ENCODE measurements at regions not wholly inside any gene's neighbourhood (a gene's known extent, or its start where the extent isn't known, plus 50 kb on each side); places are given as distances from the start of the nearest gene placed in this dataset.
"Not testable (repeated sequence)": the region's sequence is repeated elsewhere in the genome, so short reads cannot be mapped to it uniquely, and the experiment has no call there.

- H3K27ac ChIP-seq, result no peak overlapping the region
Observed at GRCh38 chr9:26789959-26790358, 102.6 kb downstream of the CAAP1 start.

DNA sequence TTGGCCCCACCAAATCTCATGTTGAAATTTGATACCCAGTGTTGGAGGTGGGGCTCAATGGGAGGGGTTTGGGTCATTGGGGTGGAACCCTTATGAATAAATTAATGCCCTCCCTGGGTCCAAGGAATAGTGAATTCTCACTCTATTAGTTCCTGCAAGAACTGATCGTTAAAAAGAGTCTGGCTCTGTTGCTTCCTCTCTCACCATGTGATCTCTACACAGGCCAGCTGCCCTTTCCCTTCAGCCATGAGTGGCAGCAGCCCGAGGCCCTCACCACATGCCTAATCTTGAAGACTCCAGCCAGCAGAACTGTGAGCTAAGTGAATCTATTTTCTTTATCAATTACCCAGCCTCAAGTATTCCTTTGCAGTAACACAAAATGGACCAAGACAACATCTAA, 106.0 kb downstream of the CAAP1 start:
- TF ChIP-seq POLR2AphosphoS5 (IDR thresholded peaks at IDR 0.05; ENCODE audit: insufficient read depth in 1 of 2, low read depth in 1 of 2) (no peak), POLR2A (IDR thresholded peaks at IDR 0.05) (no peak)
- TF ChIP-seq, protein P1, sequence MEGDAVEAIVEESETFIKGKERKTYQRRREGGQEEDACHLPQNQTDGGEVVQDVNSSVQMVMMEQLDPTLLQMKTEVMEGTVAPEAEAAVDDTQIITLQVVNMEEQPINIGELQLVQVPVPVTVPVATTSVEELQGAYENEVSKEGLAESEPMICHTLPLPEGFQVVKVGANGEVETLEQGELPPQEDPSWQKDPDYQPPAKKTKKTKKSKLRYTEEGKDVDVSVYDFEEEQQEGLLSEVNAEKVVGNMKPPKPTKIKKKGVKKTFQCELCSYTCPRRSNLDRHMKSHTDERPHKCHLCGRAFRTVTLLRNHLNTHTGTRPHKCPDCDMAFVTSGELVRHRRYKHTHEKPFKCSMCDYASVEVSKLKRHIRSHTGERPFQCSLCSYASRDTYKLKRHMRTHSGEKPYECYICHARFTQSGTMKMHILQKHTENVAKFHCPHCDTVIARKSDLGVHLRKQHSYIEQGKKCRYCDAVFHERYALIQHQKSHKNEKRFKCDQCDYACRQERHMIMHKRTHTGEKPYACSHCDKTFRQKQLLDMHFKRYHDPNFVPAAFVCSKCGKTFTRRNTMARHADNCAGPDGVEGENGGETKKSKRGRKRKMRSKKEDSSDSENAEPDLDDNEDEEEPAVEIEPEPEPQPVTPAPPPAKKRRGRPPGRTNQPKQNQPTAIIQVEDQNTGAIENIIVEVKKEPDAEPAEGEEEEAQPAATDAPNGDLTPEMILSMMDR (IDR thresholded peaks at IDR 0.05), result no peak
- Histone ChIP-seq H3K36me3 (no peaks in the 10 kb centered on the region), H3K4me3 (no peak overlapping the region), H3K27ac (no peak overlapping the region), H3K27me3 (no peaks in the 10 kb centered on the region), H3K9me3 (no peaks in the 10 kb centered on the region), H3K4me1 (no peaks in the 10 kb centered on the region)
- DNase-seq (ENCODE audit: extremely low spot score in 2 of 2), result no peak
- intact Hi-C loops (cut with DNase I), result no loop called here

More at GRCh38 chr9:26789959-26790358, 102.6 kb downstream of the CAAP1 start:
- TF ChIP-seq POLR2A (IDR thresholded peaks at IDR 0.05), result no peak
- no peak for DNase-seq (ENCODE audit: extremely low spot score in 2 of 2)
- Histone ChIP-seq H3K4me3 (no peak overlapping the region), H3K27me3 (no peaks in the 10 kb centered on the region), H3K36me3 (no peaks in the 10 kb centered on the region), H3K9me3 (no peaks in the 10 kb centered on the region), H3K4me1 (no peaks in the 10 kb centered on the region)
- intact Hi-C loops (cut with DNase I), result no loop called here

GRCh38 chr9:26782899-26783298, 109.7 kb downstream of the CAAP1 start:
- DNase-seq (ENCODE audit: extremely low spot score in 2 of 2), result no peak
- no peaks in the 10 kb centered on the region for H3K9me3 ChIP-seq
- intact Hi-C loops (cut with DNase I), result no loop called here
- H3K36me3 ChIP-seq, result no peaks in the 10 kb centered on the region
- H3K4me1 ChIP-seq, result no peaks in the 10 kb centered on the region
- no peaks in the 10 kb centered on the region for H3K27me3 ChIP-seq
- TF ChIP-seq POLR2A (IDR thresholded peaks at IDR 0.05), result no peak
- TF ChIP-seq, protein P1 (IDR thresholded peaks at IDR 0.05), result no peak
- TF ChIP-seq POLR2AphosphoS5 (IDR thresholded peaks at IDR 0.05; ENCODE audit: insufficient read depth in 1 of 2, low read depth in 1 of 2), result no peak
- H3K27ac ChIP-seq, result no peak overlapping the region
- H3K4me3 ChIP-seq, result no peak overlapping the region

GRCh38 chr9:26781906-26782305, 110.7 kb downstream of the CAAP1 start:
- TF ChIP-seq POLR2A (IDR thresholded peaks at IDR 0.05) (no peak), POLR2AphosphoS5 (IDR thresholded peaks at IDR 0.05; ENCODE audit: insufficient read depth in 1 of 2, low read depth in 1 of 2) (no peak)
- TF ChIP-seq, protein P1 (IDR thresholded peaks at IDR 0.05), result no peak
- no peaks in the 10 kb centered on the region for H3K4me1 ChIP-seq
- no peak for DNase-seq (ENCODE audit: extremely low spot score in 2 of 2)
- intact Hi-C loops (cut with DNase I), result no loop called here
- H3K36me3 ChIP-seq, result no peaks in the 10 kb centered on the region
- H3K27ac ChIP-seq, result no peak overlapping the region
- no peak overlapping the region for H3K4me3 ChIP-seq
- H3K9me3 ChIP-seq, result no peaks in the 10 kb centered on the region
- no peaks in the 10 kb centered on the region for H3K27me3 ChIP-seq

DNA sequence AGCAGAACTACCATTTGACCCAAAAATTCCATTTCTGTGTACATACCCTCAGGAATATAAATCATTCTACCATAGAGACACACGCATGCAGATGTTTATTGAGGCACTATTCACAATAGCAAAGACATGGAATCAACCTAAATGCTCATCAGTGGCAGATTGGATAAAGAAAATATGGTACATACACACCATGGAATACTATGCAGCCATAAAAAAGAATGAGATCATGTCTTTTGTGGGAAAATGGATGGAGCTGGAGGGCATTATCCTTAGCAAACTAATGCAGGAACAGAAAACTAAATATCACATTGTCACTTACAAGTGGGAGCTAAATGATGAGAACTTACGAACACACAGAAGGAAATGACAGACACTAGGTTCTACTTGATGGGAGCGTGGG, 112.3 kb downstream of the CAAP1 start:
- H3K27me3 ChIP-seq; intact Hi-C loops (cut with DNase I); H3K36me3 ChIP-seq; DNase-seq (ENCODE audit: extremely low spot score in 2 of 2); H3K27ac ChIP-seq; H3K4me1 ChIP-seq; H3K9me3 ChIP-seq; H3K4me3 ChIP-seq: not testable (repeated sequence)

DNA sequence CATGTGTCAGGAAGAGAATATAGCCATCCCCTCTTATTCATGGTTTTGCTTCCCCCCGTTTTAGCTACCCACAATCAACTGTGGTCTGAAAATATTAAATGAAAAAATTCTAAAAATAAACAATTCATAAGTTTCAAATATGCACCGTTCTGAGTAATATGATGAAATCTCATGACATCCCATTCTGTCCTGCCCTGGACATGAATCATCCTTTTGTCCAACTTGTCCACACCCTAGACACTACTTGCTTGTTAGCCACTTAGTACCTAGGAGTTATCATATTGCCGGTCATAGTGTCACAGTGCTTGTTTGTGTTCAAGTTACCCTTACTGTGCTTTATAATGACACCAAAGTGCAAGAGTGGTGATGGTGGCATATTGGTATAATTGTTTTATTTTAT, 113.5 kb downstream of the CAAP1 start:
- no peak for DNase-seq (ENCODE audit: extremely low spot score in 2 of 2)
- intact Hi-C loops (cut with DNase I), result no loop called here
- TF ChIP-seq, protein P1 (IDR thresholded peaks at IDR 0.05), result no peak
- TF ChIP-seq POLR2A (IDR thresholded peaks at IDR 0.05) (no peak), POLR2AphosphoS5 (IDR thresholded peaks at IDR 0.05; ENCODE audit: insufficient read depth in 1 of 2, low read depth in 1 of 2) (no peak)

More for the DNA sequence above, 113.5 kb downstream of the CAAP1 start:
- Histone ChIP-seq H3K4me1 (no peaks in the 10 kb centered on the region), H3K36me3 (no peaks in the 10 kb centered on the region), H3K4me3 (no peak overlapping the region), H3K9me3 (no peaks in the 10 kb centered on the region), H3K27ac (no peak overlapping the region), H3K27me3 (no peaks in the 10 kb centered on the region)
